ENCODE measurements at regions not wholly inside any gene's neighbourhood (a gene's known extent, or its start where the extent isn't known, plus 50 kb on each side); places are given as distances from the start of the nearest gene placed in this dataset.

DNA sequence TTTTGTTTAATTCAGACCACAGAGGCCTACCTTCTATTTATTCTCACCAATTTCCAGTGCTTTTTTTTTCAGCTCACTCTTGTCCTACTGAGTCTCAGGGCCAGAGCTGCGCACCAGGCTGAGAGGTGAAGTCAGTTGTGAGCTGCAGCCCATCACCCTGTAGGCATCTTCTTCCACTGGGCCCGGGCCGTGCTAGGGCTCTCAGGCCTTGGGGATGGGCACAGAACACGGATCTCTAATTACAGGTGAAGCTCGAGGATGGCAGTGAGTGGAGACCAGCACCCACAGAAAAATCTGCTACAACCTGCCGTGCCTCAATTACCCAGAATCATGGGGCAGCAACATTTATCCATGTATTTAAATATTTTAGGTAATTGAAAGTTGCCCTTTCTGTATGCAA, 82.1 kb downstream of the IRX5 start:
- TF ChIP-seq, protein P1, sequence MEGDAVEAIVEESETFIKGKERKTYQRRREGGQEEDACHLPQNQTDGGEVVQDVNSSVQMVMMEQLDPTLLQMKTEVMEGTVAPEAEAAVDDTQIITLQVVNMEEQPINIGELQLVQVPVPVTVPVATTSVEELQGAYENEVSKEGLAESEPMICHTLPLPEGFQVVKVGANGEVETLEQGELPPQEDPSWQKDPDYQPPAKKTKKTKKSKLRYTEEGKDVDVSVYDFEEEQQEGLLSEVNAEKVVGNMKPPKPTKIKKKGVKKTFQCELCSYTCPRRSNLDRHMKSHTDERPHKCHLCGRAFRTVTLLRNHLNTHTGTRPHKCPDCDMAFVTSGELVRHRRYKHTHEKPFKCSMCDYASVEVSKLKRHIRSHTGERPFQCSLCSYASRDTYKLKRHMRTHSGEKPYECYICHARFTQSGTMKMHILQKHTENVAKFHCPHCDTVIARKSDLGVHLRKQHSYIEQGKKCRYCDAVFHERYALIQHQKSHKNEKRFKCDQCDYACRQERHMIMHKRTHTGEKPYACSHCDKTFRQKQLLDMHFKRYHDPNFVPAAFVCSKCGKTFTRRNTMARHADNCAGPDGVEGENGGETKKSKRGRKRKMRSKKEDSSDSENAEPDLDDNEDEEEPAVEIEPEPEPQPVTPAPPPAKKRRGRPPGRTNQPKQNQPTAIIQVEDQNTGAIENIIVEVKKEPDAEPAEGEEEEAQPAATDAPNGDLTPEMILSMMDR (IDR thresholded peaks at IDR 0.05; ENCODE audit: insufficient read depth, low read length), result no peak
- DNase-seq (ENCODE audit: low read depth), result no peak
- H3K4me3 ChIP-seq (ENCODE audit: low read depth, low read length), result no peak overlapping the region

DNA sequence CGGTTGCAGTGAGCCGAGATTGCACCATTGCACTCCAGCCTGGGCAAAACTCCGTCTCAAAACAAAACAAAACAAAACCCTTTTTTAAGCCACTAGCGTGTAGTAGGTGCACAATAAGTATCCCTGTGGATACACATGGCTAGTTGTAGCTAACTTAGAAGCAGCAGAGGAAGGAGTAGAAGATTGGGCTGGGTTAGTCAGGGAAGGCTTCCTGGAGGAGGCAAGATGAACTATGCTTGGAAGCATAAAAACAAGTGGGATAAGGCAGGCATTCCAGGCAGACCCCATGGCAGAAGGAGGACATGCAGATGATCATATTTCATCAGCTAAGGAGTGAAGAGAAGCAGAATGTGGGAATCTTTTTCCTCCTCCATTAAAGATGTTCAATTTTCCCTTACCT, 83.4 kb downstream of the IRX5 start:
- TF ChIP-seq, protein P1 (IDR thresholded peaks at IDR 0.05; ENCODE audit: insufficient read depth, low read length), result no peak
- DNase-seq (ENCODE audit: low read depth), result no peak
- H3K4me3 ChIP-seq (ENCODE audit: low read depth, low read length), result no peak overlapping the region

DNA sequence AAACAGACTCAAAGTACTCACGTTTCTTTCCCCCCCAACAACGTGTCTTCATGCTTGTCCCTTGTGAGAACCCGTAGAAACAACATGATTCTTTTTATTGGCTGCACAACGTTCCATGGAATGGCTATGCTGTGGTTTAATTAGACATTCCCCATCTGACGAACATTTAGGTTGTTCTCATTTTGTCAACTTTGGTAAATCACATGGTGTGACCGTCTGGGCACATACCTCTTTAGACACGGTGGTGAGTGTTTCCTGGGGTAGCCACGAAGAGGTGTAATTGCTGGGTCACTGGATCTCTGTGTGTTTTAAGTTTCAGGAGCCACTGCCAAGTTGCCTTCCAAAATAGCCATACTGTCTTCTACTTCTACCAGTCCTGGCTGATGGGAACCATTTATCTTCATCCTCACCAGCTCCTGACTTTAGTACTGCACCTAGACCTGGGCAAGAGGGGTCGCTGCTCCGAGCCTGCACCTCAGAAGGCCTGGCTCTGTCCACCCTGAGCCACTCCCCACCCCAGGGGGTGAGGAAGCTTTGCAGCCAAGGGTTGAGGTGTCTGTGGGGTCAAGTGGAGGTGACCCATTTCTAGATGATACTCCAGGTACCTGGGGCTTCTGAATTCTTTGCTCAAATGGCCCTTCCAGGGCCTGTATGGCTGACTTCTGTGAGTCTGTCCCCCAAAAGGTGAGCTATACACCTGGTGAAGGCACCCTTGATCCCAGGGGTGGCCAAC, 84.7 kb downstream of the IRX5 start:
- no peak for DNase-seq (ENCODE audit: low read depth)
- TF ChIP-seq, protein P1 (IDR thresholded peaks at IDR 0.05; ENCODE audit: insufficient read depth, low read length), result no peak
- H3K4me3 ChIP-seq (ENCODE audit: low read depth, low read length), result no peak overlapping the region

DNA sequence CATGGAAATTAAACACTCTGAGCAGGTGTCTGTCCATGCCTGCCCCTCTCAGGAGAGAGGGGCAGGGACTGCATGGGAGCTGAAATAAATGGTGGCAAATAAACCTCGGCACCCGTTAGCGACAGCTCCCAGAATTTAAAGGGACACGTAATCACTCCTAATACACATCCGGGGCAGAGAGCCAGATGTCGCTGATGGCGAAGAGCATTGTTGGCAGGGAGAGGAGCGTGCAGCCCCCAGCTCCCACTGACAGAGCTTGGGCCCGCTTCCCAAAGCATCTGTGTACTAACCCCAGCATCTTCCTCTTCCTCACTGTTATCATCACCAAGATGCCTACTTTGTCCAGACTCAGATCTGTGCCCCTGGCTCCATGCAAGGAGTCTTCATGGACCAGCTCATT, 85.8 kb downstream of the IRX5 start:
- DNase-seq (ENCODE audit: low read depth), result no peak
- TF ChIP-seq, protein P1 (IDR thresholded peaks at IDR 0.05; ENCODE audit: insufficient read depth, low read length), result no peak
- no peak overlapping the region for H3K4me3 ChIP-seq (ENCODE audit: low read depth, low read length)

DNA sequence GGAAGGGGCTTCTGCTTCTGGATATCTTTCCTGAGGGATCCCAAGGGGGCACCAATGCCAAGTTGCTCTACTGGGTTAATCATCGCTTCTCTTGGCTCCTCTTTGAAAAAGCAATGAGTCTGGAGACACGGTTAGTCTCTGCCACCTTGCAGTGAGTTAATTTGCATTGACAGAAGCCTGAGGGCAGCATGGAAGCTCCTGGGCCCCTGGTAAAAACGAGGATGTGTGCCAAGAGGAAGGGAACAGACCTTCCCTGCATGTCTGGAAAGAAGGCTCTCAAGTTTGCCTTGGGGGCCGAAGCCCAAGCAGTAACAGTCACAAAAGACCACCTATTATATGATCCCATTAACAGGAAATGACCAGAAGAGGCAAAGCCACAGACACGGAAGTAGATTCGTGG, 86.7 kb downstream of the IRX5 start:
- DNase-seq (ENCODE audit: low read depth), result no peak
- TF ChIP-seq, protein P1 (IDR thresholded peaks at IDR 0.05; ENCODE audit: insufficient read depth, low read length), result no peak
- no peak overlapping the region for H3K4me3 ChIP-seq (ENCODE audit: low read depth, low read length)

DNA sequence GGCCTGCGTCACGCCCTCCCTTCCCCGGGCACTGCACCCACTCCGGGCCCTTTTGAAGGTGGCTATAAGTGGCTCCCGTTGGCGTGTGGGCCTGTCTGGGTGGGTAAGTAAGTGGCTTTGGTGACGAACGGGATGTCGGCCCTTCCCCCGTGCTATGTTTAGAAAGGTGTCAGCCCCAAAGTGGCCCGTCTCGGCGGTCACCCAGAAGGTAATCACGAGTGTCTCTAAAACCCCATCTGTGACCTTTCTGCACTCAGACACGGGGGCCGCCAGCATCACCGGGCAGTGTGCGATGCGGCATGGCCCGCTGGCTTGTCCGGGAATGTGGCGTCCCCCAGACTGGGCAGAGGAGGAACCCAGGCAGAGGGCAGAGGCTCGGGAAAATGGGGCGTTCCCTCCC, 88.2 kb downstream of the IRX5 start:
- no peak overlapping the region for H3K4me3 ChIP-seq (ENCODE audit: low read depth, low read length)
- TF ChIP-seq, protein P1 (IDR thresholded peaks at IDR 0.05; ENCODE audit: insufficient read depth, low read length), result no peak
- DNase-seq (ENCODE audit: low read depth), result no peak

Measured in fibroblast of the aortic adventitia (primary cell).